Coronary artery (tissue), 2 donors: ENCODE measurements at regions not wholly inside any gene's neighbourhood (a gene's known extent, or its start where the extent isn't known, plus 50 kb on each side); places are given as distances from the start of the nearest gene placed in this dataset.

Source experiments
- DNase-seq: peaks from one replicate; pipeline ENCODE4 v3.0.0-alpha.2; 2017; ENCODE audit warnings: low spot score
- H3K27ac ChIP-seq, 2 donors: fragments of 200-600 bp; sonication (generic); one replicate each; pipeline ENCODE4 v1.5.1; 2016 to 2019
- H3K4me3 ChIP-seq: fragments of 200-600 bp; sonication (generic); 2 replicates; pipeline ENCODE4 v1.5.1; 2016; ENCODE audit warnings: mild to moderate bottlenecking, moderate library complexity
- TF ChIP-seq, protein P1 (sequence below): fragments of 200-600 bp; sonication (generic); IDR thresholded peaks from one replicate; pipeline ENCODE4 v1.5.1; 2019; ENCODE audit warnings: antibody characterized with exemption

DNA sequence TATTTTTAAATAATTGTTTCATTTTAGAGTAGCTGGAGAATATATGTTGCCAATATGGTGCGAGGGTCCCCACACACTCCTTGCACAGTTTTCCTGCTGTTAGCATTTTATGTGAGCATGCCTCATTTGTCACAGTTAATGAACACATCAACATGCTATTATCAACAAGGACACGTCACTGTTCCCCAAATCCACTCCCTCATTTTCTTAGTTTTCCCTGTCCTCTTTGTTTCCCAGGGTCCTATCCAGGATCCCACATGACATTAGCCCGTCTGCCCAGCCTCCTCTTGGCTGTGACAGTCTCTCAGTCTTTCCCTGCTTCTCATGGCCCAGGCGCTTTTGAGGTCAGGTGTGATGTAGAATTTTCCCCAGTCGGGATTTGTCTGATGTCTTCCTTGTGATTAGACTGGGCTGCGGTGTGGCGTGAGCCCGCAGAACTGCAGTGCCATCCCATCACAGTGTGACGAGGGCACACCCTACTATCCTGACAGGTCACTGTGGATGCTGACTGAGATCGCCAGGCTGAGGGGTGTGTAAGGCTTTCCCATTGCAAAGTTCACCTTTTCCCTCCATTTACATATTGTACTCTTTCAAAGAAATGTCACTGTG lies 450.6 kb upstream of the B3GAT1 start:
- H3K4me3 ChIP-seq: no peak overlapping the region
- H3K27ac ChIP-seq: no peak overlapping the region
- TF ChIP-seq, protein P1, sequence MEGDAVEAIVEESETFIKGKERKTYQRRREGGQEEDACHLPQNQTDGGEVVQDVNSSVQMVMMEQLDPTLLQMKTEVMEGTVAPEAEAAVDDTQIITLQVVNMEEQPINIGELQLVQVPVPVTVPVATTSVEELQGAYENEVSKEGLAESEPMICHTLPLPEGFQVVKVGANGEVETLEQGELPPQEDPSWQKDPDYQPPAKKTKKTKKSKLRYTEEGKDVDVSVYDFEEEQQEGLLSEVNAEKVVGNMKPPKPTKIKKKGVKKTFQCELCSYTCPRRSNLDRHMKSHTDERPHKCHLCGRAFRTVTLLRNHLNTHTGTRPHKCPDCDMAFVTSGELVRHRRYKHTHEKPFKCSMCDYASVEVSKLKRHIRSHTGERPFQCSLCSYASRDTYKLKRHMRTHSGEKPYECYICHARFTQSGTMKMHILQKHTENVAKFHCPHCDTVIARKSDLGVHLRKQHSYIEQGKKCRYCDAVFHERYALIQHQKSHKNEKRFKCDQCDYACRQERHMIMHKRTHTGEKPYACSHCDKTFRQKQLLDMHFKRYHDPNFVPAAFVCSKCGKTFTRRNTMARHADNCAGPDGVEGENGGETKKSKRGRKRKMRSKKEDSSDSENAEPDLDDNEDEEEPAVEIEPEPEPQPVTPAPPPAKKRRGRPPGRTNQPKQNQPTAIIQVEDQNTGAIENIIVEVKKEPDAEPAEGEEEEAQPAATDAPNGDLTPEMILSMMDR: no peak
- peak; percentile 4 for DNase-seq

DNA sequence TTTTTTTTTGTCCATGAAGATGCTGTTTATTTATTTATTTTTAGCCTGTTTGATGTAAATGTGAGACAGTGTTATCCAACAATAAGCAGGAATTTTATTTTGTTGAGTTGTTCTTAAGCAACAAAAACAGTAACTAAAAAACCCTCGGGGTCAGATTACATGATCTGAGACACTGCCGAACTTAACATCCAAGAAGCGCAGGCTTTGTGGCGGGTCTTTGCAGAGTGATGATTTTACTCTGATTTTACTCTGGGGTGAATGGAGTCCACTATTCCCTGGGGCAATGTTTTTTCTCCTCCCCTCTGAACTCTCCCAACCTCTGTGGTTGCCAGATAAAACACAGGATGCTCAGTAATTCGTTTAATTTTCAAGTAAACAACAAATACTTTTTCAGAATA lies 450.1 kb upstream of the B3GAT1 start:
- Histone ChIP-seq H3K4me3 (no peak overlapping the region), H3K27ac (no peak overlapping the region)
- no peak for DNase-seq
- TF ChIP-seq, protein P1: no peak

DNA sequence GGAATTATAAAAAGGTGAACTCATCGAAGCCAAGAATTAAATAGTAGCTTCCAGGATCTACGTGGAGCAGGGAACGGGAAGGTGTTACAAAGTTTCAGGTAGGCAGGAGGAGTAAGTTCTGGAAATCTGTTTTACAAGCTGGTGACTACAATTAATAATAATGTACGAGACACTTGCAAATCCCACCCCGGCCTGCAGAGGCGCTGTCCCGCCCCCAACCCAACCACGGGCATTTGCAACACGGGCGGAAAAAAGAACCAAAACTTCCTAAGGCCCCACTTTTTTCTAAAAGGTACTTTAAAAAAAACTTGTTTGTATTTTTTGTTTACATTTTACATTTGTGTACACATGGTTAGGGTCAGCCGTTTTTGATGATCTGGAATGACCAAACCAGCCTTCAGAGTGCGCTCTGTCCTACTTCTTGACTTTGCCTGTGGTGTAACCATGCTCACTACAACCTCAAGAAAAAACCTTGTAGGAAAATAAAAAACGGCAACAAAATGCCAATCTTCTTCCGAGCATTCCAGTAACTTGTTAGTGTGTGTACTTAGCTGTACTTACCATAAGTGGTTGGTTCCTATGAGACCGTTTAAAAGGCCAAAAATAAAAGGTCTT lies 449.6 kb upstream of the B3GAT1 start:
- no peak overlapping the region for H3K27ac ChIP-seq
- H3K4me3 ChIP-seq: no peak overlapping the region
- peak; percentile 17 for DNase-seq
- TF ChIP-seq, protein P1: no peak

DNA sequence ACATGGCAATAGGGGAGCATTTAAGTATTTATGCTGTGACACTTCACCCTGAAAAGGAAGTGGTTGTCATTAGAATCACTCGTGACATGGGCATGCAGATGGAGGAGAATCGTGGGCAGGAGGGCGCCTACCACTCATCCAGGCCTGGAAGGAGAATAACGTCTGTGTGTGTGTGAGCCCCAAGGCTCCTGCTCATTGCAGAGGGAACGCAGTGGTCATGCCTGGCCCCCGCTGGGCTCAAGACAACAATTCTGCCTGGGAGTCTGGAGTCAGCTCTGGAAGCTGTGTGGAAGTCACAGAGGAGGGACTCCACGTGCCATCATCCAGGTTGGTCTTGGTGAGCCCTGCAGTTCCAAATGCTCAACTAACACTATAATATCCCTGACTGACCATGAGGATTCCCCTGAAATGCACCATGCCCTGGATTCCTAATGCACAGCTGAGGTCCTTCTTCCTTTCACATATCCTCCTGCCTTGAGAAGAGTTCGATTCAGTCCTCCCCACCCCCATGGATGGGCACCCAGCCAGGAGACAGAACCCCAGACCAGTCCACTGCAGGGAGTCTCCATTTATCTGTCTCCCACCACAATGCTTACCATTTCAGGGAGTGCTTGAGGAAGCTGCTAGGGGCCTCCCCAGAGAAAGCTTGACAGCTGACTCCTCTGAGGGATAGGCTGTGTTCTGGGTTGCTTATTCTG lies 446.9 kb upstream of the B3GAT1 start:
- TF ChIP-seq, protein P1: no peak
- H3K27ac ChIP-seq: no peak overlapping the region
- no peak overlapping the region for H3K4me3 ChIP-seq
- peak; percentile 55 for DNase-seq

DNA sequence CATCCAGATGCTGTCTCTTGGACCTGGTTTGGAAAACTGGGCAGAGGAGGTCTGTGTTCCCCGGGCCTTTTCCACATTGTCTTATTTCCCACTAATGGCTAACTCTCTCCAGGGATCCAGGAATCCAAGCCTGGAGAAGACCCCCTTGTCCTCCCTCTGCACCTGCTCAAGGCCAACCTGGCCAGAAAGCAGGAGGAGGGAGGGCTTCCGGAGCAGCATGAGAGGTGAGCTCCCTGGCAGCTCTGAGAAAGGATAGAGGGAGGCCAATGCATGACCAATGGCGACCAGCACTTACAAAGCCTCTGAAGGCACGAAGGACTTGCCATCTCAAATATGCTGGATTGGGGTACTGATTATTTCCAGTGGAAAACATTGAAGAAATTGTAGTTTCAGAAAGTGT lies 445.0 kb upstream of the B3GAT1 start:
- DNase-seq: no peak
- TF ChIP-seq, protein P1: no peak

DNA sequence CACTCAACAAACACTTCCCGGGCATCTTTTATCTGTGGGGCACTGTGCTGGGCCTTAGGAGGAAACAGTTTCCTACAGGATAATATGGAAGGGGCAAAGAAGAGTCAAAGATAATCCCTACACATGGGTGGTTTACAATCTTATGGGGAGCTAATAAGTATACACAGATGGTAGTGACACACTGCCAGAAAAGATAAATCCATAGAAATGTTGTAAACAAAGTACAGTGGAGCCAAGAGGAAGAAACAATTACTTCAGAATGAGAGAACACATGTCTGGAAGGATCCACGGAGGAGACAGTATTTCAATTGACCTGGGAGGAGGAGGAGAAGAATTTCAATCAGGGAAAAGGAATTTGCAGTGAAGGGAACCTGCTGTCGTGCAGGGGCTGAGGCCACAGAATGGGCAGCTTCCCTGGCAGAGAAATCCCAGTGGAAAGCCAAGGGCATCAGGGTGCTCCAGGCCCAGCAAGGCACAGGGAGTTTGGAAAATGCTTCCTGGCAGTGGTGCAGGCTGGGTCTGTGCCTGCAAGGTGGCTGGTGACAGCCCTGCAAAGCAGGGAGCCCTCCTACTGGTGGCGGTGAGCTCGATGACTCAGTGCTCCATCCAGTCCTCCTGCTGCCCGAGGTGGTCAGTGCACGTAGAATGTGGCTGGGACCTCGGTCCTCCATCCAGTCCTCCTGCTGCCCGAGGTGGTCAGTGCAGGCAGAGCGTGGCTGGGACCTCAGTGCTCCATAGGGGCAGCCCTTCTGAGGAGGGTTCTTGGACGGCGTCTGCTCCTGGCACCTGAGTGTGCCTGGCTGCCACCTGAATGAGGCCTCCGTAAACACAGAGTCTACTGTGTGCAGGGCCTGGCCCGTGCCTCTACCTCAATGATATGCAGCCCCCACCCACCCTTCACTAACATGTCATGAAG lies 444.3 kb upstream of the B3GAT1 start:
- Histone ChIP-seq H3K27ac (no peak overlapping the region), H3K4me3 (no peak overlapping the region)
- DNase-seq: no peak
- TF ChIP-seq, protein P1: no peak

More for the DNA sequence above, 445.0 kb upstream of the B3GAT1 start:
- Histone ChIP-seq H3K27ac (no peak overlapping the region), H3K4me3 (no peak overlapping the region)
